ENCODE measurements at regions not wholly inside any gene's neighbourhood (a gene's known extent, or its start where the extent isn't known, plus 50 kb on each side); places are given as distances from the start of the nearest gene placed in this dataset.

DNA sequence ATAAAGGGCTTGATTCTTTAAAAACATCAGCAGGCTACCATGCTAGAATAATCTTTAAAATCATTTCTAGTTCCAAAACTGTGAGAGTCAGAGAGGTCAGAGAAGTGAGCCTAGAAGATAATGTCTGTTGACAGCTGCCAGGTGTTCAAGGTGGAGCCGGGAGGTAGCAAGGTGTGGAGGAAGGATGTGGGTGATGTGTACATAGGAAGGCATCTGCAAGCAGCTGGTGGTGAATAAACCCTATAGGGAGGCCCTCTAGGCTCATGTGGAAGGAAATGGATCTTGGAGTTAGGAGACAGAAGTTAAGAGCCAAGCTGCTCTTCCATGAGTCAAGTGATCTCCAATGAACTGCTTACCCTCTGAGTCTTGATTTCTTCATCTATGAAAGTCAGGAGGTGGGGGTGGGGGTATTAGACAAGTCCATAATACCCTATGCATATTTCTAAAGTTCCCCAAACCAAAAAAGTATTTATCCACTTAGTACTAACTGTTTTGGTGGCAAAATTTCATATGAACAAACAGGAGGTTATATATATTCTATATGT lies 266.3 kb downstream of the RHOU start:
- no peak for TF ChIP-seq EZH2phosphoT487 (IDR thresholded peaks at IDR 0.05; ENCODE audit: low read depth)
- TF ChIP-seq, protein P1, sequence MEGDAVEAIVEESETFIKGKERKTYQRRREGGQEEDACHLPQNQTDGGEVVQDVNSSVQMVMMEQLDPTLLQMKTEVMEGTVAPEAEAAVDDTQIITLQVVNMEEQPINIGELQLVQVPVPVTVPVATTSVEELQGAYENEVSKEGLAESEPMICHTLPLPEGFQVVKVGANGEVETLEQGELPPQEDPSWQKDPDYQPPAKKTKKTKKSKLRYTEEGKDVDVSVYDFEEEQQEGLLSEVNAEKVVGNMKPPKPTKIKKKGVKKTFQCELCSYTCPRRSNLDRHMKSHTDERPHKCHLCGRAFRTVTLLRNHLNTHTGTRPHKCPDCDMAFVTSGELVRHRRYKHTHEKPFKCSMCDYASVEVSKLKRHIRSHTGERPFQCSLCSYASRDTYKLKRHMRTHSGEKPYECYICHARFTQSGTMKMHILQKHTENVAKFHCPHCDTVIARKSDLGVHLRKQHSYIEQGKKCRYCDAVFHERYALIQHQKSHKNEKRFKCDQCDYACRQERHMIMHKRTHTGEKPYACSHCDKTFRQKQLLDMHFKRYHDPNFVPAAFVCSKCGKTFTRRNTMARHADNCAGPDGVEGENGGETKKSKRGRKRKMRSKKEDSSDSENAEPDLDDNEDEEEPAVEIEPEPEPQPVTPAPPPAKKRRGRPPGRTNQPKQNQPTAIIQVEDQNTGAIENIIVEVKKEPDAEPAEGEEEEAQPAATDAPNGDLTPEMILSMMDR (IDR thresholded peaks at IDR 0.05; ENCODE audit: low read depth, low read length), result no peak
- H4K20me1 ChIP-seq (ENCODE audit: insufficient read depth, low read length), result no peaks in the 10 kb centered on the region
- no peak overlapping the region for H3K4me3 ChIP-seq (ENCODE audit: low read length)
- H3K27me3 ChIP-seq (ENCODE audit: low read depth, low read length), result peaks cover 10% of the 10 kb centered on the region; the same call in 1 of the 2 replicates
- H2AFZ ChIP-seq (ENCODE audit: low read depth, low read length), result no peak overlapping the region
- H3K27ac ChIP-seq (ENCODE audit: low read length), result no peak overlapping the region
- no peaks in the 10 kb centered on the region for H3K4me1 ChIP-seq (ENCODE audit: low read length)
- no peaks in the 10 kb centered on the region for H3K79me2 ChIP-seq (ENCODE audit: low read length)
- no peak overlapping the region for H3K9ac ChIP-seq (ENCODE audit: low read length)
- no peaks in the 10 kb centered on the region for H3K36me3 ChIP-seq (replicated peaks; ENCODE audit: low read depth, low read length)
- no peaks in the 10 kb centered on the region for H3K9me3 ChIP-seq (ENCODE audit: insufficient read depth, low read length)
- no peak overlapping the region for H3K4me2 ChIP-seq (ENCODE audit: low read length)

DNA sequence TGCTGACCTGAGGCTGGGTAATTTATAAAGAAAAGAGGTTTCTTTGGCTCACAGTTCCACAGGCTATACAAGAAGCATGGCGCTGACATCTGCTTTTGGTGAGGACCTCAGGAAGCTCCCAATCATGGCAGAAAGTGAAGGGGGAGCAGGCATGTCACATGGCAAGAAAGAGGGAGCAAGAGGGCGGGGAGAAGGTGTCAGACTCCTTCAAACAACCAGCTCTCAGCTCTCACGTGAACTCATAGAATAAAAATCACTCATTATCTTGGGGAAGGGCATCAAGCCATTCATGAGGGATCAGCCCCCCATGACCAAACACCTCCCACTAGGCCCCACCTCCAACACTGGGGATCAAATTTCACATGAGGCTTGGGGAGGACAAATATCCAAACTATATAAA lies 266.8 kb downstream of the RHOU start:
- TF ChIP-seq, protein P1 (IDR thresholded peaks at IDR 0.05; ENCODE audit: low read depth, low read length), result no peak
- no peak for TF ChIP-seq EZH2phosphoT487 (IDR thresholded peaks at IDR 0.05; ENCODE audit: low read depth)
- Histone ChIP-seq H4K20me1 (ENCODE audit: insufficient read depth, low read length) (no peaks in the 10 kb centered on the region), H2AFZ (ENCODE audit: low read depth, low read length) (no peak overlapping the region), H3K4me3 (ENCODE audit: low read length) (no peak overlapping the region), H3K27me3 (ENCODE audit: low read depth, low read length) (peaks cover 10% of the 10 kb centered on the region; the same call in 1 of the 2 replicates), H3K4me1 (ENCODE audit: low read length) (no peaks in the 10 kb centered on the region), H3K27ac (ENCODE audit: low read length) (no peak overlapping the region), H3K9ac (ENCODE audit: low read length) (no peak overlapping the region), H3K36me3 (replicated peaks; ENCODE audit: low read depth, low read length) (no peaks in the 10 kb centered on the region), H3K79me2 (ENCODE audit: low read length) (no peaks in the 10 kb centered on the region), H3K4me2 (ENCODE audit: low read length) (no peak overlapping the region), H3K9me3 (ENCODE audit: insufficient read depth, low read length) (no peaks in the 10 kb centered on the region)

DNA sequence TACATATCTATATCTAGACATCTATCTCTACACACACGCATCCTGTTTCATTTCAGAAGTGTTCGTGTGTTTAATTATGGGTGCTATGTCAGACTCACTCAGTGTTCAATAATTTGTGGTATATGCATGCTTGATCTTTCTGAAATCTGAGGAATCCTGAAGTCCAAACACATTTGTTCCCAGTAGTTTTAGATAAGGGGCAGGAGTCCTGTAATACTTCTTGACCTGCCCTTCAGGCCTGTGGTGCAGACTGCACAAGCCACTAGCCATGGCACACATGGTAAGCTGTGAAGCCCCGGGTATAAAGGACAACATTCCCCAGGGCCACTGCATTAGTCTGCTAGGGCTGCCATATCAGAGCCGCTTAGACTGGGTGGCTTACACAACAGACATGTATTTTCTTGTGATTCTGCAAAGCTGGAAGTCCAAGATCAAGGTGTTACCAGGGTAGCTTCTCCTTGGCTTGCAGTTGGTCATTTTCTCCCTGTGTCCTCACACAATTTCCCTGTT lies 267.2 kb downstream of the RHOU start:
- H3K36me3 ChIP-seq (replicated peaks; ENCODE audit: low read depth, low read length), result no peaks in the 10 kb centered on the region
- no peaks in the 10 kb centered on the region for H4K20me1 ChIP-seq (ENCODE audit: insufficient read depth, low read length)
- no peak overlapping the region for H3K9ac ChIP-seq (ENCODE audit: low read length)
- no peaks in the 10 kb centered on the region for H3K9me3 ChIP-seq (ENCODE audit: insufficient read depth, low read length)
- no peaks in the 10 kb centered on the region for H3K4me1 ChIP-seq (ENCODE audit: low read length)
- H3K27ac ChIP-seq (ENCODE audit: low read length), result no peak overlapping the region
- no peaks in the 10 kb centered on the region for H3K79me2 ChIP-seq (ENCODE audit: low read length)
- no peak overlapping the region for H3K4me2 ChIP-seq (ENCODE audit: low read length)
- no peak overlapping the region for H3K4me3 ChIP-seq (ENCODE audit: low read length)
- peaks cover 10% of the 10 kb centered on the region; the same call in 1 of the 2 replicates for H3K27me3 ChIP-seq (ENCODE audit: low read depth, low read length)
- TF ChIP-seq EZH2phosphoT487 (IDR thresholded peaks at IDR 0.05; ENCODE audit: low read depth), result no peak
- TF ChIP-seq, protein P1 (IDR thresholded peaks at IDR 0.05; ENCODE audit: low read depth, low read length), result no peak
- H2AFZ ChIP-seq (ENCODE audit: low read depth, low read length), result no peak overlapping the region

DNA sequence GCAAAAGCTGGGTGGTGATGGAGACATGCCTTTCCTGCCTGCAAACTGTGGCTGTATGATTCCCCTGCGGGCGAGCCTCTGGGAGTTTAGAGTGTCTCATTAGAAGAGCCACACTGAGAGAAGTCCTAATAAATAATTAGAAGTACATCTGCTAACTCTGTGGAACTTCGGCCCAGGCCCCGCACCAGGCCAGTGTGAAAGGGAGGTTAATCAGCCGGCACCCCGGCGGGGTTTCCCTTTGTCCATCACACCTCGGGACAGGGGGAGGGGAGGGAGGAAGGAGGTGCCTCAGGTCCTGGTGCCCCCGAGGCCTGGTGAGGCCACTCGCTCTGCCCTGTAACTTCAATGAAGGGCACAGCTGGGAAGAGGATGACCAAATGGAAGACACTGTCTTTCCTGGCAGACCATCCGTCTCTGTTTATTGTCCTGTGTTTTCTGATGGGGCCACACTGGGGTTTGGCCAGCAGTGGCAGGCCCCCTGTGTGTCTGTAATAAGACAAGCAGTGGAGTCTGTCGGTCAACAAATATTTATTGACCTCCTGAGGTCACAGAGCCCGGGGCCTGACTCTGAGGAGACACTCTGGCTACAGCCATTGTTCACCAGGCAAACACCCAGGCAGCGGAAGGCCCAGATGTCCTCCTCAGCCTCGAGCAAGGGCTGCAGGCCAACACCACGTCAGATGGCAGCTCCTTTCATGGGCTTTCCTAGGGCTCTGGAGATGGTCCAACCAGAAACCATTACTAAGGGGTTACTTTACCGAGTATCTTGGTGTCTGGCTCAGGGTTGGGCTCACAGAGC lies 267.5 kb upstream of the RAB4A start:
- Histone ChIP-seq H2AFZ (ENCODE audit: low read depth, low read length) (no peak overlapping the region), H4K20me1 (ENCODE audit: insufficient read depth, low read length) (no peaks in the 10 kb centered on the region), H3K4me3 (ENCODE audit: low read length) (no peak overlapping the region), H3K36me3 (replicated peaks; ENCODE audit: low read depth, low read length) (no peaks in the 10 kb centered on the region), H3K9me3 (ENCODE audit: insufficient read depth, low read length) (no peaks in the 10 kb centered on the region), H3K4me2 (ENCODE audit: low read length) (no peak overlapping the region), H3K9ac (ENCODE audit: low read length) (no peak overlapping the region), H3K27ac (ENCODE audit: low read length) (no peak overlapping the region), H3K4me1 (ENCODE audit: low read length) (peaks cover 1% of the 10 kb centered on the region), H3K27me3 (ENCODE audit: low read depth, low read length) (peaks cover 10% of the 10 kb centered on the region; the same call in 1 of the 2 replicates), H3K79me2 (ENCODE audit: low read length) (no peaks in the 10 kb centered on the region)
- no peak for TF ChIP-seq EZH2phosphoT487 (IDR thresholded peaks at IDR 0.05; ENCODE audit: low read depth)
- TF ChIP-seq, protein P1 (IDR thresholded peaks at IDR 0.05; ENCODE audit: low read depth, low read length), result no peak

Data from OCI-LY3 (cell line).